CD1c-positive myeloid dendritic cell (primary cell): ENCODE measurements at regions not wholly inside any gene's neighbourhood (a gene's known extent, or its start where the extent isn't known, plus 50 kb on each side); places are given as distances from the start of the nearest gene placed in this dataset.
"Not testable (repeated sequence)": the region's sequence is repeated elsewhere in the genome, so short reads cannot be mapped to it uniquely, and the experiment has no call there.

Experiments used
- DNase-seq: peaks from one replicate; pipeline ENCODE4 v3.0.0-alpha.2; 2016; ENCODE audit errors: extremely low spot score

DNA sequence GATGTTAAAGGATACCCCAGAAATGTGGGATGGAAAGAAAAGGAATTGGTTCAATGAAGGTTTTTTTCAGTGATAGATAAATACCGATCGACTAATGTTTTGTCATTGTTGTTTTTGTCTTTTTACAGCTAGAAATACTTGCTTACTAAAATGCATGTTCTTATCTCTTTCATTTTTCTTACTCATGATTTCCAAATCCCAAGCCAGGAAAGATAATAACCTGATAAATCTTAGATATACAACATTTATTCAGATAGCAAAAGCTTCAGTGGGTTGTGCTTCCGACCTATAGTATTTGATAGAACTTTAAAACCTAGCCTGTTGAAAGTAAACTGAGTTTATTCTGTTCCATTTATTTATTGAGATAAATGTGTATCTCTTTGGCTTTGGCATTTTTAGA lies 187.5 kb downstream of the EDN1 start:
- no peak for DNase-seq

DNA sequence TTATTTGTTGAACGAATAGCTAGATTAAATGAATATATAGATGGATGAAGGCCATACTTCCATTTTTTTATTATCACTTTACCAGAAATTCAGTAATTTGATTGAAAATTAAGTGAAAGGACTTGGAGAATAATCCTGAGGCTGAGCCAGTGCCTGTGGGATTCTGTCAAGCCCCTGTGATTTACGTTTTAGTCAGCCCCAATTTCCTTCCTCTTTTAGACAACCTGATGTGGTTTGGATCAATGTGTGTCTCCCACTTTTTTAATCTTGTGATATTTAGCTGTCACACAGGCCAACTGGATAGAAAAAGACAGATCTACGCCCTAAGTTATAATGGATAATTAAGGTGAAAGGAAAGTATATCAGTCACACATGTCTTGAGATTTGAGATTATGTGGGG lies 188.8 kb downstream of the EDN1 start:
- DNase-seq, result no peak

DNA sequence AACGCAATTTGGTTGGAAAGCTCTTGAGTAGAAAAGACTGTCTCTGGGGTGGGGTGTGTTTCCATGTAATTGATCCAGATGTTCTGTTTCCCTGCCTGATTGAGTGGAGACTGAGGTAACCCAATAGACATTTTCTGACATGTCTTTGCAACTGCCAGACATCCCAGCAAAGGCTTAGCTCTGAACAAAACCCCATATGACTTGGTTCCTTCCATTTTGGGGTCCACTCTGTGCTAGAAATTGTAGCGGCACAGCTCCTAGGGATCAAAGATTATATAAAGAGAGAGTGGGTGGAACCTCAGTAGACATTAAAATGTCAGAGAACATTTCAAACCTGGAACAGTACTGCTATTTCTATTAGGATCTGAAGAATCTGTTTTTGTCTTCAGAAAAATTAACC lies 189.3 kb downstream of the EDN1 start:
- no peak for DNase-seq

DNA sequence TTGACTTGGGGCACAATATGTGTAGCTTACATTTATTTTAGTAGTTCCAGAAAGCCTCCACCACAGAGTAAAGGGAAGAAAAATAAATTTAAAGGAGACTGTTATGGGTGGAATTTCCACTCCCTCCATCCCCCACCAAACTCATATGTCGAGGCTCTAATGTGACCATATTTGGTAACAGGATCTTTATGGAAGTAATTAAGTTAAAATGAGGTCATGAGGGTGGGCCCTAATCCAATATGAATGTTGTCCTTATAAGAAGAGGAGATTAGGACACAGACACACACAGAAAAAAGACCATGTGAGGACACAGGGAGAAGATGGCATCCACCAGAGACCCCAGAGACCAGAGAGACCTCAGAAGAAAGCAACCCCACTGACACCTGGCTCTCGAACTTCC lies 189.7 kb downstream of the EDN1 start:
- DNase-seq, result no peak

DNA sequence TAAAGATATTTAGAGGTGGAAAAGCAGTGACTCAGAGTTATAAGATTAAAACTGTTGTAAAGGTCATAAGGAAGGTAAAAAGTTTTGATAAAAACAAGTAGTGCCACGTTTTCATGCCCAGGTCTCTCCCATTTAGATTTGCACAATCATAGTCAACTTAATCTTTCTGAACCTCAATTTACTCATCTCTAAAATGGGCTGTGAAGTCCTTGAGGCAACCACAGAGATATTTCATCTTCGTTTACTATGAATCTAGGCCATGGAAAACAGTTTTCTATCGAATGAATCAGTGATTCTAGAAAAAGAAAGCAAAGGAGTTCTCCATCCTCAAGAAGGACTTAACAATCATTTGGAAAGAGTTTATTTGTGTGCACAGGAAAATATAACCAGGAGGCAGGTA lies 190.2 kb downstream of the EDN1 start:
- no peak for DNase-seq

DNA sequence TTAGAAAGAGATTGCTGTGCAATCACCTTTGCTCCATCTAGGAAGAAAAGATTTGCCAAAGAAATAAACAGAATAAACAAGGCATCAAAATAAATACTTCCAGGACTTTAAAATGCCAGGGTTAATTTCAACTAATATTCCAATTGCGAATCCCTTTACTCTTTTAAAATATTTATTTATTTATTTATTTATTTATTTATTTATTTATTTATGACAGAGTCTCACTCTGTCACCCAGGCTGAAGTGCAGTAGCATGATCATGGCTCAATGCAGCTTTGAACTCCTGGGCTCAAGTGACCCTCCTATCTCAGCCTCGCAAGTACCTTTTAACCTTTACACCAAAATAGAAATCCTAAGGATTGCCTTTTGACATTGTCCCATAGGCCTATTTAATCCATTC lies 191.1 kb downstream of the EDN1 start:
- DNase-seq, result no peak

DNA sequence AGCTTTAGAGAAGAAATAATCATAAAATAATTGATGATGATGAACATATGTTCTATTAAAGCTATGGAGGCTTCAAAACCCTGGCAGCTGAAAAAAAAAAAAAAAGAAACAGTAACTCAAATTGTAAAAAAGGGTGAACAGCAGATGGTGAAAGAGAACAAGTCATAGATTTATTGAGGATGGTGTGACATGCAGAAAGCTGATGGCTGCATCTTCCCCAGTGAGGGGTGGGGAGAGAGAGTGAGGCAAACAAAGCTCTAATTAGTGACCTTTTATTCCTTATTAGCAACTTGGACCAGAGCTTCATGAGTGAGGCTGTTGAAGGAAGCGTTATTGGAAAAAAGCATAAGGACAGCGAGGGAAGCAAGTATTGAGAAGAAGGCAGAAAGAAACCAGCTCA lies 191.7 kb downstream of the EDN1 start:
- DNase-seq, result no peak

DNA sequence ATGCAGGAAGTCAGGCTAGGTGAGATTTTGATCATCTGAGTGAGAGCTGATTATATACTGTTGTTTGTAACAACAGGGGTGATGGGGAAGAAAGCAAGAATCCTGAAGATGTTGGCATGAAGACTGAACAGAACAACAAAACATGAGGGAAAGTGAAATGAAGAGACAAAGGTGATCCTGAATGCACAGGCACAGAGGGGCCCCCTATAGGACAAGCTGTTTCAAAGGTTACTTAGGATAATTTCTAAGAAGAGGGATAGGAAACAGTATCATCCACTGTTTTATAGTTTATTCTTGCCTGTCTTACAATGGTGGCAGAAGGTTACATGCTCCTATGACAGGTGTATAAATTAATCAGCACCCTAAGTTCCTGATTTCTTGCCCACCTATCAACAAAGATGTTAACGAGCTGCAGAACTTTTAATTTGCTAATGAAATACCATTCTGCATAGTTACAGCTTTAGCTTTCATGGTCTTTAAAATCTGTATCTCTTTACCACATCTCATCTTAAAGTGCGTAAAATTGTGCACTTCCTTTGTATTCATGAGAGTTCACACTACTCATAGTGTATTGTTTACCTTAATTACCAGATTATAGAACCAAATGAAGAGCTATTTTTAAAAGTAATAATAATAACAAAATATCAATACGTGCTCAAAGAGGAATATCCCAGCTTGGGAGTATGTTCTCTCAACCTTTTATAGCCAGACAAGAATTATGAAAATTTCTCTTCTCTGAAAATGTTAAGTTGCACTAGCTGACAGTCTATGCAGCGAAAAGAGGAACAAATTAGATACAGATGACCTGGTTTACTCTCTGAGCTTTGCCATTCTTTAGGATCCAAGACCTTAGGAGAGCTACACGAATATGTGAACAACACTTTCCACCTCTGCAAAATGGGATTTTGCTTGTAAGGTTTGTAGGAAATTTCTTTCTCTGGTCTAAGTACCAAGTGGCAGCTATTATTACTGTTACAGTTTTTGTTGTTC lies 192.5 kb downstream of the EDN1 start:
- DNase-seq, result no peak

DNA sequence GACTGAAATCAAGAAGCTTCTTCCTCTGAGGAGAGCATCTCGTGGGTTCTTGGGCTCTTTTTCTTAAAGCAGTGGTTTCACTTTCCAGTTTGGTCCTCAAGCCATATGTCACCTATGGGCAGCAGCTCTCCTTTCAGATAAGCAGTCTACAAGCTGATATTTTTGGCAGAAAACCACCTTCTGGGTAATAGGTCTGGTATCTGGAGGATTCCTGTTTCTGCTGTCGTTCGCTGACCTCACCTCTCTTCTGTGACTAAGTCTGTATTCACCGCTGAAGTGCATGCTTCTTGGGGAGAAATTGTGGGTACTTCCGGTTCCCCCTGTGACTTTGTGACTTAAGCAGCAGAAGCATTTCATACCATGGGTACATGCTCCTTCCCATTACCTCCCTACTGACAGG lies 193.6 kb downstream of the EDN1 start:
- peak; percentile 2 for DNase-seq

DNA sequence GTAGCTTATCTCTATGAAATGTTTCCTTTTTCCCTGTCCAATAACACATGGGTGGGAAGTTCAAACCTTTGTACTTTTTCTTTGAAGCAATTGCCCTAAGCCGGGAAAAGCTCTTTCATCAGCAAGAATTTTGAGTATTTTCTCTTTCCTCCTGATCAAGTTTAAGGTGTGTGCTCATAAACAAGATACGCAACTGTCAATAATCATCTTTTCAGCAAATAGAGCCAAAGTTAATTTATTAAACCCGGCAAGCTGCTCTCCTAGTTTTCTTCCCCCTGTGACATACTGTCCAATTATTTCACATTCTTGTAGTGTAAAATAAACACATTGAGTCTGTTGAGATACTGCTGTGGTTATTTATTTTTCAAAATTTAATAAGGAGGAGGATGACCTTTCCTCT lies 194.4 kb downstream of the EDN1 start:
- no peak for DNase-seq

DNA sequence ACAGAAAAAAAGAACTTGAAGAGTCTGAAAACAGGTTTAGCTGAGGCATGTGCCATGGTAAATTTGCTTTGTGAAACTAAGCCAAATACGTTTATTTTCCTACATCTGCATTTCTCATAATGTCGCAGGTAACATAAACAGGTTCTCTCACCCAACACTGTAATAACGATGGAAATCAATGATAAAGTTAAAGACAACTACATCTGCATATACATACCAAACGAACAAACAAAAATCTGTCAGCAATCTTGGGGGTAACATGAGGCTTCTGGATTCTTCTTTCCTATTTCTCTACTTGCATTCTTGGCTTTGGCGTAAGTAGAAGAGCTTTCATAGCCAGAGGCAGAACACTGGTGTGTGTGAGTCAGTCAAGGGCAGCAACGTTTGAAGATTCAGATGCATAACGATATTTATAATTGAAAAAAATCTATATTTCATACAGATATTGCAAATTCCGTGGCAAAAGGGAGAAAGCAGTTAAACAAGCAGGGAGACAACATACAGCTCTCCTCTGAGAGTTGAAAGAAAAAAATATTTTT lies 195.1 kb downstream of the EDN1 start:
- no peak for DNase-seq

DNA sequence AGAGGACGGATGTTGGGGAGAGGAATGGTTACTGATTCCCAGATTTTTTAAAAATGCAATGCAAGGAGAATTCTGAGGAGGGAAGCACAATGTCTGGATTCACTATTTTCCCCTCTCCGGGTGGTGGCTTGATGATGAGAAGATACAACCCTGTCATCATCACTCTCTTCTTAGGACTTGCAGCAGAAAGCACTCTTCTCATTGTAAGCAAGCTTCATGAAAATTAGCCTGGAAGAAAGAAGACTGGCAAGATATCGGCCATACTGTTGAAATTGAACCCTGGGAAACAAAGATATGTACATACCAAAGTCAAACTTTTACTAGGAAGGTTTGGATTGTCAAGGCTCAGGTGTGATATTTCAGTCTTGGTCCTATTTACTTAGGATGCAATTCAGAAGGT lies 195.7 kb downstream of the EDN1 start:
- no peak for DNase-seq

DNA sequence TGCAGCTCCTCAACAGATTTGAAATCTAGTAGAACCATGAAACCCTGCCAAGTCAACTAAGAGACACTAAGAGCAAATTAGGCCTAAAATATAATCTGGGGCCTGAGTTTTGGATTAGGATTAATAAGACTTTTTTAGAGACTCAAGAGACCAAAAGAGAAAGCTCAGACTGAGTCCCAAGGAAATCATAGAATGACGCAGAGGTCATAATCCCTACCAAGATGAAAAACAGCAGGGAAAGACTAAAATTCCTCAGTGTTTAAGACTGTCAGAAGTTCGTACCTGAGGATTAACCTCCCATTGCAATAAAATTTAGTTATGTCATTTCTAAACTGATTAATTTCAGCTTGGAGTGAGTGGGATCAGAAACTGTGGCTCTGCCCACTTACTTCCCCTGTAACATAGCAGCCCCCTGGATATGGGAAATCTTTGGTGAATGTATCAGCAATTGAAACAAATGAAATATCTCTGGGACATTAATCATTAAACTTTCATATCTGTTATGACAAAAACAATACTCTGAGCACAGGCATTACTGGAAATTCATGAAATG lies 200.3 kb downstream of the EDN1 start:
- DNase-seq, result no peak

DNA sequence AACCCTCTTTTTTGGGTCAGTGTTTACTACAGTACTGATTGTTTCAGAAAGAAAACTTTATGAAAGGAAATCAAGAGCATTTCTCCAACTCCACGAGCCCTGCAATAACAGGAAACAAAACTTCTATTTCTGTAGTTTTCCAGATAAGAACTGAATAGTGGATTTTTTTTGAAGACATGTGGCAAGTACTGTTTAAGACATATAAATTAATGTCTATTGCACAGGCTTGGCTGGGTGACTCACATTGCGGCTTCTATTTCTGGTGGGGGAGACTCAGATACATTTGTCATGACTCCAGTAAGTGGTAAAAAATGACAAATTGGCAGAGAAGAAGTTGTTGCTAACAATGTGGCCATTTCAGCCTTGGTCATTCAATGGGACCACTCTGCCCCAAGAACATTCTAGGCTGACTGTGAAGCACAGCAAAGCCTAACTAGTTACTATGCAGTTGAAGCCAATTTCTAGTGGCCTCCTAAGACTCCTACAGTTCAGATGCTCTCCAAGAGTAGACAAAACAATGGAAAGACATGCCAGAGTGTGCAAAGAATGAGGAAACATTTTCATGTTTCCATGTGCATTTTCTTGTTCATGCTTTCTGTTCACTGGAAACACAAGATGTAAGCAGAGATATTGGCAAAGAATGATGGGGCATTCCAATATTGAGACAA lies 200.9 kb downstream of the EDN1 start:
- DNase-seq, result peak; percentile 2

DNA sequence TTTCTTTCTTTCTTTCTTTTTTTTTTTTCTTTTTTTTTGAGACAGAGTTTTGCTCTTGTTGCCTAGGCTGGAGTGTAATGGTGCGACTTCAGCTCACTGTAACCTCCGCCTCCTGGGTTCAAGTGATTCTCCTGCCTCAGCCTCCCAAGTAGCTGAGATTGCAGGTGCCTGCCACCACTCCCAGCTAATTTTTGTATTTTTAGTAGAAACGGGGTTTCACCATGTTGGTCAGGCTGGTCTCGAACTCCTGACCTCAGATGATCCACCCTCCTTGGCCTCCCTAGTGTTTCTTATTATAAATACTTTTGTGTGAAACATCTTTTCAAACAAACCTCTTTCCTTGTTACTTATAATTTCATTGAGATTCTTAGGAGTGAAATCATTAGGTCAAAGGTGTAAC lies 202.8 kb downstream of the EDN1 start:
- not testable (repeated sequence) for DNase-seq

DNA sequence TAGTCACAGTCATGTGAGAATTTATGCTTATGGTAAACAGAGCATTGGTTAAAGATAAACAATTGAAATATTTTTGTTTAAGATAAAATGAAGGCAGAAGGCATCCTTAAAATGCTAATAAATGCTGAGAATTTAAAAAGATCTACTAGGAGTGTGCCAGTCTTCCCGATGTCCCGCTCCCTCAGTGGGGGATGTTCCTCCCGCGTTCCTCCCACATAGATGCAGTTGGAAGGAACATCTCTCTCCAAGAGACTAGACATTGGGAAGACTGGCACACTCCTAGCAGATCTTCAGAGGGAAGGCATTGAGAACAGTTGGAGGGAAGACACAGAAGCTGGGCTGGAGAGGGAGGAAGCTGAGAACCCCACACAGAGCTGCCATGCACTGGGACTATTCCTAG lies 203.3 kb downstream of the EDN1 start:
- no peak for DNase-seq

DNA sequence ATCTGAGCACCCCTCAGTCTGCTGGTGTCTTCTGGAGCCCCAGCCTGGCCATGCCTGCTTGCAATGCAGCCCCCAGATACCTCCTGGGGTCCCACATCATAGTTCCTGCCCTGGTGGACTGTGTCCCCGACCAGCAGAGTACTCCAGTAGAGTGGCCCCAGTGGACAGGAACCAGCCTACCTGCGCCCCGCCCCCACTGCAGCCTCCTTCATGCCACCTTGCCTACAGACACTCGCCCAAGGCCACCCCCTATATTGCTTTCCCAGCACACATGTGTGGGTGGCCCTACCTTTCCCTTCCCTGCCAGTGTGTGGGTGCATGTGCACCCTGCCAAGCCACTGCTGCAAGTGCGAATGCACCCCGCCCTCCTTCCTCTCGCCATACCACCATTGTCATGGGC lies 204.0 kb downstream of the EDN1 start:
- no peak for DNase-seq

DNA sequence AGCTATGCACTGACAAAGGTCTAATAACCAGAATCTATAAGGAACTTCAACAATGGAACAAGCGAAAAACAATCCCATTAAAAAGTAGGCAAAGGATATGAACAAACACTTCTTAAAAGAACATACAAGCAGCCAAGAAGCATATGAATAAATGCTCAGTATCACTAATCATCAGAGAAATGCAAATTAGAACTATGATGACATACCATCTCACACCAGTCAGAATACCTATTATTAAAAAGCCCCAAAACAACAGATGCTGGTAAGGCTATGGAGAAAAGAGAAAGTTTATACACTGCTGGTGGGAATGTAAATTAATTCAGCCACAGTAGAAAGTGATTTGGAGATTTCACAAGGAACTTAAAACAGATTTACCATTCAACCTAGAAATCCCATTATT lies 211.8 kb downstream of the EDN1 start:
- DNase-seq, result no peak

DNA sequence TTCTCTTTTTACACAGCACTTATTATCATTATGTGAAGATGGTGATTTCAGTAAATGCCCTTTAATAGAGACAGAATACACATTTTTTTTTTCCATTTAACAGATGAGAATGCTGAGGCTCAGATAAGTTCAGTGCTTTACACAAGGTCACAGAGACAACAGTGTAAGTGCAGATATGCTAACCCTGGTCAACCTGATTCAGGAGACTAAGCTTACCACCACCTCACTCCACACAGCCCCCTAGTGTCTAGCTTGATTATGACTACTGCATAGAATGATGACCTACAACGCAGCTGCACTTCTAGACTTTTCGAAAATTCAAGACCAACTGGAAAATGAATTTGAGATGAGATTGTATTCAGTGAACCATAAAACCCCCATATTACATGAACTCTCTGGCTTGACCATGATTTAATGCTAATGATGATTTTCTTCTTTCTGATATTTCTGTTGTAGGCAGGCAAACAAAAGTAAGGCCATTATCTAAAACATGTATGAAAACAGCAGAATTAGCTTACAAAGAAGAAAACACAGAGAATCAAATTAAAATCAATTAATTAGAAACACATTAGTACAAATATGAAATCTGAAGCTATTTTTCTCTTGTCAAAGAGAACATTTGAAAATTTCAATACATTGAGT lies 212.1 kb upstream of the PHACTR1 start:
- DNase-seq, result peak; percentile 17

DNA sequence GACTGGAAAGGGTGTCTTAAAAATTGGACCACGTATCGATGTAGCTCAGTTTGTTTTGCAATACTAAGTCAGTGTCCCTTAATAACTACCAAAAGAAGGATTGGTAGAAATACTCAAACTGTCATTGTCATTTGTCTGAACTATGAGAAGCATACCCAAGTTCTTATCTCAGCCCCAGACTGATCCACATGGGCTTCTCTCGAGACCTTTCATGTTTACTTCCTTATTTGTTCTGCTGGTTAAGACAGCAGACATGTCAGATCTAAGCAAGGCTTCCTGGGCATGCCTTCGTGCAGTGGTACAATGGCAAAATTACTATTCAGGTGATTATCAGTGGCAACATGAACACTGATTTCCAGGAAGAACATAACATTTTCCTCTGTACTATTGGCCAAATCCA lies 211.1 kb upstream of the PHACTR1 start:
- no peak for DNase-seq

DNA sequence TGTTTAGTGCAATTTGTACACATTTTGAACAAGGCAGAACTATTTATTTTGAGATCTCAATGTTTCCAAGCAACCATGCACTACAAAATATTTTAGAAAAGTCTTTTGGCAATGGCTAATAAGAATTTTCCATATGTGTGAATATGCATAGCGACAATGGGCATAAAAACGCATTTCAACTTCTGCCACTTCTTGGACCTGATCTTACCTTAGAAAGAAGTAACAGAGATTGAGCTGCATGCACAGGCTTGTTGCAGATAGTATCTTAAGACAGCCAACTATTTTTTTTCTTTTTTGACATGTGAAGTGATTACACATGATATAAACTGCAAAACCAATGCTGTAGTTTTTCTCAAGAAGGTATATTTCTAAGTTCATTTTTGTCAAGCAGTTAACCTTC lies 210.4 kb upstream of the PHACTR1 start:
- no peak for DNase-seq

DNA sequence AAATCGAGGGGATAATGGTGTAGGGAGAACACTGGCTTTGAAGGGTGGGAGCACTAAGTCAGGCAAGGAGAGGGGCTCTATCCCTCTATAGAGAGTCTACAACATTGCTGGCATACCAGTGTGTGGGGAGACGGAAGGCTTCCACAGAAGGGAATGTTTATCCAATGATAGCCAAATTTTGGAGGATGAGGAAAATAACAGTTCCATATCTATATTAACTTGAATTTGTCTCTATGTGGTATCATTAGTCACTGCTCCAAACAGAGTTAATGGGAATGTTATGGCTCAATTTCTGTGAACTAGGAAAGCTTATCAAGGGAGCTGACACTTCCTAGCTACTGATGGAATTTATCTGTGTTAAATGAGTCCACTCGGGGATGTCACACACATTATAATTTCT lies 208.9 kb upstream of the PHACTR1 start:
- no peak for DNase-seq
